ENCODE measurements at regions not wholly inside any gene's neighbourhood (a gene's known extent, or its start where the extent isn't known, plus 50 kb on each side); places are given as distances from the start of the nearest gene placed in this dataset.

DNA sequence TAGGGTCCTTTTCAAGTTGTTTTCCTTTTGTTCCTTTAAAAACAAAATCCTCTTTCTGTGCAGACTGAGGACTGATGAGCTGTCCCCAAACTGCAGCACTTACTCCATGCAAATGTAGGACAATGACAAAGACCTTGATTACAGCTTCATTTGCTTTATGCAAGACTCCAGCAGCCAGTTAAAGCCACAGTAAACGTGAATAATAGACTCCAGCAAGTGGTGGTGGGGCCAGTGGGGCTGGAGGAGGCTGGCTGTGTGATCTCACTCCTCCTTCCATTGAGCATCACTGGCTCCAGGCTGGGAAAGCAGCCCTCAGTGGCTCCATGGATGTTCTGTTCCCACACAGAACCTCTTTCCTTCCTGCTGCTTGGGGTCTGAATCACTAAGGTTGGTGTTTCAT lies 306.0 kb upstream of the CELF4 start:
- TF ChIP-seq EP300 (IDR thresholded peaks at IDR 0.05), result no peak
- TF ChIP-seq, protein P1, sequence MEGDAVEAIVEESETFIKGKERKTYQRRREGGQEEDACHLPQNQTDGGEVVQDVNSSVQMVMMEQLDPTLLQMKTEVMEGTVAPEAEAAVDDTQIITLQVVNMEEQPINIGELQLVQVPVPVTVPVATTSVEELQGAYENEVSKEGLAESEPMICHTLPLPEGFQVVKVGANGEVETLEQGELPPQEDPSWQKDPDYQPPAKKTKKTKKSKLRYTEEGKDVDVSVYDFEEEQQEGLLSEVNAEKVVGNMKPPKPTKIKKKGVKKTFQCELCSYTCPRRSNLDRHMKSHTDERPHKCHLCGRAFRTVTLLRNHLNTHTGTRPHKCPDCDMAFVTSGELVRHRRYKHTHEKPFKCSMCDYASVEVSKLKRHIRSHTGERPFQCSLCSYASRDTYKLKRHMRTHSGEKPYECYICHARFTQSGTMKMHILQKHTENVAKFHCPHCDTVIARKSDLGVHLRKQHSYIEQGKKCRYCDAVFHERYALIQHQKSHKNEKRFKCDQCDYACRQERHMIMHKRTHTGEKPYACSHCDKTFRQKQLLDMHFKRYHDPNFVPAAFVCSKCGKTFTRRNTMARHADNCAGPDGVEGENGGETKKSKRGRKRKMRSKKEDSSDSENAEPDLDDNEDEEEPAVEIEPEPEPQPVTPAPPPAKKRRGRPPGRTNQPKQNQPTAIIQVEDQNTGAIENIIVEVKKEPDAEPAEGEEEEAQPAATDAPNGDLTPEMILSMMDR (IDR thresholded peaks at IDR 0.05), result no peak
